Activated T-cell treated with anti-CD3 and anti-CD28 coated beads, Interleukin-2, amount 50 U/mL, for 4 hours (primary cell): ENCODE measurements at regions not wholly inside any gene's neighbourhood (a gene's known extent, or its start where the extent isn't known, plus 50 kb on each side); places are given as distances from the start of the nearest gene placed in this dataset.

Experiments used
- ATAC-seq, 2 donors: fragments of 200-7000 bp; cut with Tn5 transposase; one replicate each; pipeline ENCODE4 v1.10.0; 2021
- DNase-seq: peaks from one replicate; pipeline ENCODE4 v3.0.0-alpha.2; 2020
- H3K27me3 Mint-ChIP-seq: one replicate; pipeline ENCODE4 v1.8.0; 2021; ENCODE audit warnings: low read depth, mixed read lengths
- H3K36me3 Mint-ChIP-seq: one replicate; pipeline ENCODE4 v1.8.0; 2022; ENCODE audit warnings: mixed read lengths; ENCODE audit not compliant: insufficient read depth
- H3K4me1 Mint-ChIP-seq: one replicate; pipeline ENCODE4 v1.8.0; 2021; ENCODE audit warnings: low read depth, mixed read lengths
- H3K4me3 Mint-ChIP-seq: one replicate; pipeline ENCODE4 v1.8.0; 2021; ENCODE audit warnings: mild to moderate bottlenecking, moderate library complexity, mixed read lengths
- H3K9me3 Mint-ChIP-seq: one replicate; pipeline ENCODE4 v1.8.0; 2021; ENCODE audit warnings: mixed read lengths

- H3K4me3 Mint-ChIP-seq, result no peak overlapping the region
- DNase-seq, result no peak
- H3K36me3 Mint-ChIP-seq, result no peaks in the 10 kb centered on the region
- H3K9me3 Mint-ChIP-seq, result no peaks in the 10 kb centered on the region
- no peaks in the 10 kb centered on the region for H3K4me1 Mint-ChIP-seq
- no peak for ATAC-seq
- H3K27me3 Mint-ChIP-seq, result peaks cover 41% of the 10 kb centered on the region
Measured at GRCh38 chr12:111181143-111181726, 187.7 kb downstream of the PHETA1 start.

GRCh38 chr12:111180426-111181142, 188.3 kb downstream of the PHETA1 start:
- H3K27me3 Mint-ChIP-seq, result peaks cover 43% of the 10 kb centered on the region
- no peak overlapping the region for H3K4me3 Mint-ChIP-seq
- DNase-seq, result no peak
- H3K4me1 Mint-ChIP-seq, result no peaks in the 10 kb centered on the region
- H3K36me3 Mint-ChIP-seq, result no peaks in the 10 kb centered on the region
- no peak for ATAC-seq
- H3K9me3 Mint-ChIP-seq, result no peaks in the 10 kb centered on the region

DNA sequence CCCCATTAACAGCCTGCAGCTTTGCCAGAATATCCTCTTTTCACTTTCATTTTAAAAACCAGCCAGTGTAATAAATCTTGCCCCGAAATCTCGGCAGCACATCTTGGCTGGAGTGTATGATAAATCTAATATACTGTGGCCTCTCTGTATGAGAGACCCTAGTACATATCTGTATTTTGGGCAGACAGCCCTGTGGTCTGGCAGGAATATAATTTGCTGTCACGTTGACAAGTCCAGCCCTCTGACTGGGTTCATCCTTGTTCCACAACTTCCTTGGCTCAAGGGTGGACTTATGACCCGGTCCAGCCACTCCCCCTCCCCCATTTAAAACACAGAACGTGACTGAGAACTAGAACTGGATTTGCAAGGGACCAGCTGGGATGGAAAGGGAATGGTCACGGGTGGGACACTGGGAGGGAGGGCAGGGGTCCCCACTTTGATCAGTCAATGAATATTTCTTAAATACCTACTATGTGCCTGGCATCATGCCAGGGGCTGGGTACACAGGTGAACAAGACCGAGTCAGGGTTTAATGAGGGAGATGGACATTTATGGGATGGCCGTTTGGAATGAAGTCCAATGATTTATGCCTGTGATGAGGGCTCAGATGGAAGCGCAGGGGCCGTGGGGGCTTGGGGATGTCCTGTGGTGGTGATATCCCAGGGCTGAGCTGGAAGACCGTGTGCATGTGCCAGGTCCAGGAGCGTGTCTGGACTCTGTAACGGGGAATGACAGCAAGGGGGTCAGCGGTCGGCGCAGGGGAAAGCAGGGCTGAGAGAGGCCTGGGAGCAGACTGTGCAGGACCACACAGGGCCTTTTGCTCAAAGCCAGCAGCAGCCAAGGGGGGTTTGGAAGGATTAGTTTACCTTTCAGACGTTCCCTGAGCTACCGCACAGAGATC, 190.5 kb downstream of the PHETA1 start:
- ATAC-seq, result no peak
- Mint-ChIP-seq H3K4me3 (no peak overlapping the region), H3K36me3 (no peaks in the 10 kb centered on the region), H3K27me3 (peaks cover 45% of the 10 kb centered on the region), H3K4me1 (peaks cover 2% of the 10 kb centered on the region), H3K9me3 (no peaks in the 10 kb centered on the region)
- no peak for DNase-seq

GRCh38 chr12:111175396-111176094, 193.3 kb downstream of the PHETA1 start:
- Mint-ChIP-seq H3K9me3 (no peaks in the 10 kb centered on the region), H3K4me1 (peaks cover 4% of the 10 kb centered on the region), H3K36me3 (no peaks in the 10 kb centered on the region), H3K4me3 (no peak overlapping the region), H3K27me3 (peaks cover 34% of the 10 kb centered on the region)
- ATAC-seq, result no peak
- no peak for DNase-seq

DNA sequence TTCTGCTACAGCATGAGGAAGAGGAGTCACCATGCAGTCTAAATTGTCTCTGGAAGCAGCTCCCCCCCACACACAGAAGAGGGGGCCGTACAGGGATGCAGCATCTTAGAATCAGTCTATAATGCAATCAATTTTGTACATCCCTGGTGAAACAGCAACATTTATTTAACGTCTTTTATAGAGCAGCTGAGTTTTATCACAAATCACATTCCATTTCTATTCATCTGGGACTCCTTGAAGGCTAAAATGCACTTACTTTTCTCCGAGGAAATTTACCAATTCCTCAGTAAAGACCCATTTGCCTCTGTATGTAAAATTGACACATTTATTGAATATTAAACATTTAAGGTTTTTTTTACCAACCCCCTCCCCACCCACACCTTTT, 193.9 kb downstream of the PHETA1 start:
- peaks cover 4% of the 10 kb centered on the region for H3K4me1 Mint-ChIP-seq
- H3K9me3 Mint-ChIP-seq, result no peaks in the 10 kb centered on the region
- H3K27me3 Mint-ChIP-seq, result peaks cover 30% of the 10 kb centered on the region
- ATAC-seq (no peak), DNase-seq (no peak)
- H3K36me3 Mint-ChIP-seq, result no peaks in the 10 kb centered on the region
- H3K4me3 Mint-ChIP-seq, result no peak overlapping the region

- no peak for ATAC-seq
- no peaks in the 10 kb centered on the region for H3K9me3 Mint-ChIP-seq
- H3K36me3 Mint-ChIP-seq, result no peaks in the 10 kb centered on the region
- DNase-seq, result no peak
- peaks cover 4% of the 10 kb centered on the region for H3K4me1 Mint-ChIP-seq
- H3K4me3 Mint-ChIP-seq, result no peak overlapping the region
- peaks cover 31% of the 10 kb centered on the region for H3K27me3 Mint-ChIP-seq
Measured at GRCh38 chr12:111174251-111174960, 194.5 kb downstream of the PHETA1 start.

DNA sequence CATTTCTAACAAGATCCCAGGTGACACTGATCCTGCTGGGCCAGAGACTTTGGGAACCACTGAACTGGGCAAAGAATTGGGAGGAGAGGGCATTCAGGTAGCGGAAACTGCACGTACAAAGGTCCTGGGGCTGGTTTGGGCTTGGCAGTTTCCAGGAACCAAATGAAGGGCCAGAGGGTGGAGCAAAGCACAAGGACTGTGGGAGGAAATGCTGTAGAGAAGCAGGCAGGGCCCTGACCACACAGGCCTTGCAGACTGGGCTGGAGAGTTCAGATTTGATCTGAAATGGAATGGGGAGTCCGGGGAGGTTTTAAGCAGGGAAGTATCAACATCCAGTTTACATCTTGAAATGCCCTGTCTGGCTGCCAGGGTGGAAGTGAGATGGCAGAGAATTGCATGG, 195.1 kb downstream of the PHETA1 start:
- Mint-ChIP-seq H3K4me1 (peaks cover 4% of the 10 kb centered on the region), H3K27me3 (peaks cover 26% of the 10 kb centered on the region), H3K4me3 (no peak overlapping the region), H3K9me3 (no peaks in the 10 kb centered on the region), H3K36me3 (no peaks in the 10 kb centered on the region)
- ATAC-seq (no peak), DNase-seq (no peak)

DNA sequence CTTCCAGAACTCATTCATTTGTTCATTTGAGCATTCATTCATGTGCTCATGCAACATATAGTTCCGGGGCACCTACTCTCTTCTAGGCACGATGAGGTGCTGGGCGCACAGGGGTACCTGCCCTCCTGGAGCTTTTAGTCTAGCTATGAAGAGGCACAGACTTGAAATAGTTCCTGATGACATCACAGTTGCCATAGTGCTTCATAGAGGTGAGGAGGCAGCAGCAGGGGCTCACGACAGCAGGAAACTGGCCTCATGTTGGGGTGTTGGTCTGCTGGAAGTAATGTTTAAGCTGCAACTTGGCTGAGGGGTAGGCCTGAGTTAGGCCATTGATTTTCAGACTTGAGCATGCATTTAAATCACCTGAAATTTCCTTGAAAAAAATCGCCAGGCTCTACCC, 195.5 kb downstream of the PHETA1 start:
- Mint-ChIP-seq H3K9me3 (no peaks in the 10 kb centered on the region), H3K36me3 (no peaks in the 10 kb centered on the region), H3K27me3 (peaks cover 23% of the 10 kb centered on the region), H3K4me1 (peaks cover 4% of the 10 kb centered on the region), H3K4me3 (no peak overlapping the region)
- ATAC-seq, result no peak
- DNase-seq, result no peak

DNA sequence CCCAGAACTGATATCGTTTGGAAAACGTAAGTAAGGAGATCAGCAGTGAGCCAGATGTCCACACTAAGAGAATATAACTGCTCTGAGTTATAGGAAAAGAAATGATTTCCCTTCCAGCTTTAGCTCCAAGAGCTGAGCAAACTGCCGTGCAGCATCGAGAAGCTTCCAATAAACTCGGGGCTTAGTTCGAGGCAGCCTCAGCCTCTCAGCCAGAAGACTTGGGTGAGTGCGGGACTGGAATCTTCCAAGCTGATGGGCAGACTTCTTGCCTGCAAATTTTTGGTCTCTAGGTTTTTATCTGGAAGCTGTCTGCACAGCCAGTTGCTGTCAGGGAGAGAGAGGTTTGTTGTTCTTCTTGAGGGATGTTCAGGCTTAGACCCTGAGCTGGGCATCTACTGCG, 196.1 kb downstream of the PHETA1 start:
- Mint-ChIP-seq H3K36me3 (no peaks in the 10 kb centered on the region), H3K4me1 (peaks cover 4% of the 10 kb centered on the region), H3K27me3 (peaks cover 26% of the 10 kb centered on the region), H3K4me3 (no peak overlapping the region), H3K9me3 (no peaks in the 10 kb centered on the region)
- ATAC-seq, result no peak
- no peak for DNase-seq

GRCh38 chr12:111171832-111172231, 197.1 kb downstream of the PHETA1 start:
- DNase-seq (no peak), ATAC-seq (no peak)
- Mint-ChIP-seq H3K36me3 (no peaks in the 10 kb centered on the region), H3K27me3 (peaks cover 23% of the 10 kb centered on the region), H3K9me3 (no peaks in the 10 kb centered on the region), H3K4me1 (peaks cover 4% of the 10 kb centered on the region), H3K4me3 (no peak overlapping the region)

DNA sequence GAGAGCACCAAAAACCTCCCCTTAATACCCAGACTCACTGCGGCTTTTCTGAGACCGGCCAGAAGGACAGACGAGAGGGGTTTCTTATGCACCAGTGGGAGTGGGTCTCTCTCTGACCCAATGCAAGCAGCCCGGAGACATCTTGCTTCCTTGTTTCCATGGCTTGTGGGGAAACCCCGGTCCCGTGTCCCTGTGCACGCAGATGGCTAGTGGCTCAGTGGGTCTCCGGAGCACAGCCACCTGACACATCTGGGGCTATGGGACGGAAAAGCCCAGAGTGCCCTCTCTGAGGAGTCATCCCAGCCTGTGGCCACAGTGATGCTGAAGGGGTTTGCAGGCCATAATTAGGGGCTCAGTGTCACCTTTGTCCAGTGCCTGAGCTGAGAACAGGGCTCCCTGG, 197.6 kb downstream of the PHETA1 start:
- Mint-ChIP-seq H3K4me1 (peaks cover 4% of the 10 kb centered on the region), H3K27me3 (peaks cover 20% of the 10 kb centered on the region), H3K9me3 (no peaks in the 10 kb centered on the region), H3K4me3 (no peak overlapping the region), H3K36me3 (no peaks in the 10 kb centered on the region)
- DNase-seq, result no peak
- no peak for ATAC-seq

DNA sequence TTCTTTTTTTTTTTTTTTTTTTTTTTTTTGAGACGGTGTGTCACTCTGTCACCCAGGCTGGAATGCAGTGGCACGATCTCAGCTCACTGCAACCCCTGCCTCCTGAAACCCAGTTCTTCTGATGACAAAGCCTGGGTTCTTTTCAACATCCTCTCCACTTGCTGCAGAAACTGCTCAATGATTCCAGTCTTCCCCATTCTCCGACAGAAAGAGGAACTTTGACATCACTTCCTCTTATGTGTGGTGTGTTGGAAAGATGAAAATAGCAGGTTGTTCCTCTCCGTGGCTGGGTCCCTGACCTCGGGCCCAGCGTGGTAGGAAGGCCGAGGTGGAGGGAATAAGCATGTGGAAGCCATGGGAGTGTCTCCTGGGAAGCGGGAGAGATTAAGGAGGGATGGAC, 198.4 kb downstream of the PHETA1 start:
- H3K36me3 Mint-ChIP-seq, result no peaks in the 10 kb centered on the region

DNA sequence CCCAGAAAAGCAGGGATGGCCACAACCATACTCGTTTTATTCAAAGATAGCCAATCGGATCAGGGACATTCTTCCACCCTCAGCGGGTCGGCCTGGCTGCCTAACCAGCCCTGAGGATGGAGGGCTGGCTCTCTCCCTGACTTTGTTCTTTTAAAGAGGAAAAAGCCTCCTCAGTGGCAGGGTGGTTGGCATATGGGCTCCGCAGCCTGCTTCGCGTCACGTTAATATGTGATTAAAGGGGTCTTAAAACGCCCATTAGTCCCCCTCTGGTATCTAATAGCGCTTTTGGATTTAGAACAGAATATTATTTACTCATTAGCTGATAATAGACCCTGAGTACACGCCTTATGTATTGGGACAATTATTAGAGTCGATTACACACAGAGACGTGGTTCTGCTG, 199.4 kb downstream of the PHETA1 start:
- no peak overlapping the region for H3K4me3 Mint-ChIP-seq
- no peaks in the 10 kb centered on the region for H3K9me3 Mint-ChIP-seq
- peaks cover 2% of the 10 kb centered on the region for H3K4me1 Mint-ChIP-seq
- ATAC-seq (no peak), DNase-seq (no peak)
- H3K27me3 Mint-ChIP-seq, result peaks cover 15% of the 10 kb centered on the region
- no peaks in the 10 kb centered on the region for H3K36me3 Mint-ChIP-seq

More for the DNA sequence above, 198.4 kb downstream of the PHETA1 start:
- ATAC-seq (no peak), DNase-seq (no peak)
- Mint-ChIP-seq H3K9me3 (no peaks in the 10 kb centered on the region), H3K4me1 (peaks cover 4% of the 10 kb centered on the region), H3K27me3 (peaks cover 17% of the 10 kb centered on the region), H3K4me3 (no peak overlapping the region)

GRCh38 chr12:111169032-111169431, 199.9 kb downstream of the PHETA1 start:
- H3K4me1 Mint-ChIP-seq, result peaks cover 2% of the 10 kb centered on the region
- no peaks in the 10 kb centered on the region for H3K36me3 Mint-ChIP-seq
- peaks cover 15% of the 10 kb centered on the region for H3K27me3 Mint-ChIP-seq
- H3K4me3 Mint-ChIP-seq, result no peak overlapping the region
- no peaks in the 10 kb centered on the region for H3K9me3 Mint-ChIP-seq
- DNase-seq (no peak), ATAC-seq (no peak)
